ENCODE measurements at regions not wholly inside any gene's neighbourhood (a gene's known extent, or its start where the extent isn't known, plus 50 kb on each side); places are given as distances from the start of the nearest gene placed in this dataset.

- ChIA-PET SMC1A (ENCODE audit: uncharacterized antibody, unreplicated experiment) (no interaction called here), CTCF (no interaction called here)
- FAIRE-seq: no peak
- no peak for TF ChIP-seq SREBF2 (IDR thresholded peaks at IDR 0.05; ENCODE audit: low read length)
- TF ChIP-seq RB1 (IDR thresholded peaks at IDR 0.05; ENCODE audit: borderline replicate concordance): no peak
- no peak for TF ChIP-seq NR2F1 (conservative IDR thresholded peaks at IDR 0.05)
- TF ChIP-seq KDM1A (IDR thresholded peaks at IDR 0.05; ENCODE audit: borderline replicate concordance): no peak
- TF ChIP-seq EGR1 (IDR thresholded peaks at IDR 0.05; ENCODE audit: borderline replicate concordance in 1 of 2, low read depth in 2 of 2, low read length in 2 of 2): no peak
- TF ChIP-seq RAD21 (IDR thresholded peaks at IDR 0.05; ENCODE audit: insufficient read depth, low read depth, low read length): no peak
- TF ChIP-seq CEBPZ (IDR thresholded peaks at IDR 0.05; ENCODE audit: low read depth, low read length): no peak
- no peak for TF ChIP-seq MTA3 (IDR thresholded peaks at IDR 0.05; ENCODE audit: borderline replicate concordance, low read length)
- no peak for TF ChIP-seq RELB (IDR thresholded peaks at IDR 0.05; ENCODE audit: low read depth)
- no peak for TF ChIP-seq SMARCA5 (IDR thresholded peaks at IDR 0.05)
- TF ChIP-seq SIN3A (IDR thresholded peaks at IDR 0.05; ENCODE audit: low read depth, low read length): no peak
- no peak for TF ChIP-seq ZNF592 (IDR thresholded peaks at IDR 0.05)
- TF ChIP-seq POLR2AphosphoS2 (IDR thresholded peaks at IDR 0.05; ENCODE audit: low read depth, low read length): no peak
- no peak for TF ChIP-seq EZH2 (IDR thresholded peaks at IDR 0.05; ENCODE audit: borderline replicate concordance, control insufficient read depth, low read depth, low read length)
- TF ChIP-seq BCL11A (IDR thresholded peaks at IDR 0.05; ENCODE audit: low read depth, low read length): no peak
- TF ChIP-seq NR2C2 (IDR thresholded peaks at IDR 0.05; ENCODE audit: borderline replicate concordance, control insufficient read depth, insufficient read length, low read depth): no peak
These were observed 1401.9 kb downstream of the CDH11 start for GRCh38 chr16:63719926-63720325.

More at GRCh38 chr16:63719926-63720325, 1401.9 kb downstream of the CDH11 start:
- no TSS peak for BruUV-seq (replicated peaks)
- ATAC-seq (no peak), DNase-seq (ENCODE audit: low read depth, low spot score) (no peak)
- Histone ChIP-seq H3K4me3 (no peak overlapping the region), H3K27ac (ENCODE audit: control insufficient read depth, insufficient read depth) (no peak overlapping the region), H3K4me1 (ENCODE audit: control insufficient read depth, insufficient read depth, low read length) (no peaks in the 10 kb centered on the region), H3K9me3 (replicated peaks; ENCODE audit: control insufficient read depth, insufficient read depth, low read length) (no peaks in the 10 kb centered on the region), H3K9ac (ENCODE audit: control insufficient read depth, insufficient read depth, low read length) (no peak overlapping the region), H4K20me1 (ENCODE audit: control insufficient read depth, insufficient read depth) (no peaks in the 10 kb centered on the region), H3K27me3 (replicated peaks in 1 of 2; ENCODE audit: control insufficient read depth in 2 of 2, insufficient read depth in 2 of 2, low read length in 1 of 2) (no peaks in the 10 kb centered on the region), H2AFZ (ENCODE audit: control insufficient read depth, low read depth, low read length) (no peak overlapping the region), H3K79me2 (ENCODE audit: control insufficient read depth, insufficient read depth, low read length) (no peaks in the 10 kb centered on the region), H3K4me2 (ENCODE audit: control insufficient read depth, insufficient read depth) (no peak overlapping the region), H3K36me3 (ENCODE audit: control insufficient read depth in 2 of 2, insufficient read depth in 2 of 2, low read length in 1 of 2) (no peaks in the 10 kb centered on the region)
- 32% methylated on average over 10 of the region's 10 CpGs for WGBS (ENCODE audit: insufficient coverage, insufficient replicate concordance, low lambda C conversion rate, missing lambda C conversion rate)
- in situ Hi-C loops (cut with MboI): no loop called here
- ChIA-PET RAD21 (ENCODE audit: unreplicated experiment) (no interaction called here), POLR2A (no interaction called here)
- intact Hi-C loops (cut with micrococcal nuclease; ENCODE audit: unreplicated experiment): no loop called here
